ENCODE measurements at regions not wholly inside any gene's neighbourhood (a gene's known extent, or its start where the extent isn't known, plus 50 kb on each side); places are given as distances from the start of the nearest gene placed in this dataset.

DNA sequence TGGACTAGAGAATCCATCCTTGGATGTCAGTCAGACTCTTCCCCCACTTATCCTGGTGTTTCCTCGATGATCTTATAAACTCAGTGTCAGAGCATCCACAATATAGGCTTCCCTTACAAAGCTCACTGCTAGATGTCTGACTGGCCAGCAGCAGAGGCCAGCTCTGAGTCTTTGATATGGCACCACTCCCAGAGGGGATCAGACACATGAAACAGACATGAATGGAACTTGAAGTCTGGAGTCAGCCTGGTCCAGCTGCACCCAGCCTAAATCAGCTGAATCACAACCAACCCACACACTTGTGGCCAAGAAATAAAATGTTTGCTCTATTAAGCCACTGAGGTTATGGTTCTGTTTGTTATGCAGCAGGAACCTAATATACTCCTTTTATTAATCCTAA, 129.6 kb upstream of the MED14 start:
- TF ChIP-seq, protein P1, sequence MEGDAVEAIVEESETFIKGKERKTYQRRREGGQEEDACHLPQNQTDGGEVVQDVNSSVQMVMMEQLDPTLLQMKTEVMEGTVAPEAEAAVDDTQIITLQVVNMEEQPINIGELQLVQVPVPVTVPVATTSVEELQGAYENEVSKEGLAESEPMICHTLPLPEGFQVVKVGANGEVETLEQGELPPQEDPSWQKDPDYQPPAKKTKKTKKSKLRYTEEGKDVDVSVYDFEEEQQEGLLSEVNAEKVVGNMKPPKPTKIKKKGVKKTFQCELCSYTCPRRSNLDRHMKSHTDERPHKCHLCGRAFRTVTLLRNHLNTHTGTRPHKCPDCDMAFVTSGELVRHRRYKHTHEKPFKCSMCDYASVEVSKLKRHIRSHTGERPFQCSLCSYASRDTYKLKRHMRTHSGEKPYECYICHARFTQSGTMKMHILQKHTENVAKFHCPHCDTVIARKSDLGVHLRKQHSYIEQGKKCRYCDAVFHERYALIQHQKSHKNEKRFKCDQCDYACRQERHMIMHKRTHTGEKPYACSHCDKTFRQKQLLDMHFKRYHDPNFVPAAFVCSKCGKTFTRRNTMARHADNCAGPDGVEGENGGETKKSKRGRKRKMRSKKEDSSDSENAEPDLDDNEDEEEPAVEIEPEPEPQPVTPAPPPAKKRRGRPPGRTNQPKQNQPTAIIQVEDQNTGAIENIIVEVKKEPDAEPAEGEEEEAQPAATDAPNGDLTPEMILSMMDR (tag by site-specific recombination; IDR thresholded peaks at IDR 0.05) = no peak
- TF ChIP-seq ZNF561 (tag by site-specific recombination; IDR thresholded peaks at IDR 0.05; ENCODE audit: borderline replicate concordance) (no peak), WT1 (tag by site-specific recombination; IDR thresholded peaks at IDR 0.05) (no peak), SALL2 (tag by site-specific recombination; IDR thresholded peaks at IDR 0.05; ENCODE audit: borderline replicate concordance) (no peak), TRIM28 (IDR thresholded peaks at IDR 0.05; ENCODE audit: borderline replicate concordance, low read length) (no peak), ZNF138 (tag by site-specific recombination; IDR thresholded peaks at IDR 0.05; ENCODE audit: borderline replicate concordance) (no peak)
- TF ChIP-seq, protein P2, sequence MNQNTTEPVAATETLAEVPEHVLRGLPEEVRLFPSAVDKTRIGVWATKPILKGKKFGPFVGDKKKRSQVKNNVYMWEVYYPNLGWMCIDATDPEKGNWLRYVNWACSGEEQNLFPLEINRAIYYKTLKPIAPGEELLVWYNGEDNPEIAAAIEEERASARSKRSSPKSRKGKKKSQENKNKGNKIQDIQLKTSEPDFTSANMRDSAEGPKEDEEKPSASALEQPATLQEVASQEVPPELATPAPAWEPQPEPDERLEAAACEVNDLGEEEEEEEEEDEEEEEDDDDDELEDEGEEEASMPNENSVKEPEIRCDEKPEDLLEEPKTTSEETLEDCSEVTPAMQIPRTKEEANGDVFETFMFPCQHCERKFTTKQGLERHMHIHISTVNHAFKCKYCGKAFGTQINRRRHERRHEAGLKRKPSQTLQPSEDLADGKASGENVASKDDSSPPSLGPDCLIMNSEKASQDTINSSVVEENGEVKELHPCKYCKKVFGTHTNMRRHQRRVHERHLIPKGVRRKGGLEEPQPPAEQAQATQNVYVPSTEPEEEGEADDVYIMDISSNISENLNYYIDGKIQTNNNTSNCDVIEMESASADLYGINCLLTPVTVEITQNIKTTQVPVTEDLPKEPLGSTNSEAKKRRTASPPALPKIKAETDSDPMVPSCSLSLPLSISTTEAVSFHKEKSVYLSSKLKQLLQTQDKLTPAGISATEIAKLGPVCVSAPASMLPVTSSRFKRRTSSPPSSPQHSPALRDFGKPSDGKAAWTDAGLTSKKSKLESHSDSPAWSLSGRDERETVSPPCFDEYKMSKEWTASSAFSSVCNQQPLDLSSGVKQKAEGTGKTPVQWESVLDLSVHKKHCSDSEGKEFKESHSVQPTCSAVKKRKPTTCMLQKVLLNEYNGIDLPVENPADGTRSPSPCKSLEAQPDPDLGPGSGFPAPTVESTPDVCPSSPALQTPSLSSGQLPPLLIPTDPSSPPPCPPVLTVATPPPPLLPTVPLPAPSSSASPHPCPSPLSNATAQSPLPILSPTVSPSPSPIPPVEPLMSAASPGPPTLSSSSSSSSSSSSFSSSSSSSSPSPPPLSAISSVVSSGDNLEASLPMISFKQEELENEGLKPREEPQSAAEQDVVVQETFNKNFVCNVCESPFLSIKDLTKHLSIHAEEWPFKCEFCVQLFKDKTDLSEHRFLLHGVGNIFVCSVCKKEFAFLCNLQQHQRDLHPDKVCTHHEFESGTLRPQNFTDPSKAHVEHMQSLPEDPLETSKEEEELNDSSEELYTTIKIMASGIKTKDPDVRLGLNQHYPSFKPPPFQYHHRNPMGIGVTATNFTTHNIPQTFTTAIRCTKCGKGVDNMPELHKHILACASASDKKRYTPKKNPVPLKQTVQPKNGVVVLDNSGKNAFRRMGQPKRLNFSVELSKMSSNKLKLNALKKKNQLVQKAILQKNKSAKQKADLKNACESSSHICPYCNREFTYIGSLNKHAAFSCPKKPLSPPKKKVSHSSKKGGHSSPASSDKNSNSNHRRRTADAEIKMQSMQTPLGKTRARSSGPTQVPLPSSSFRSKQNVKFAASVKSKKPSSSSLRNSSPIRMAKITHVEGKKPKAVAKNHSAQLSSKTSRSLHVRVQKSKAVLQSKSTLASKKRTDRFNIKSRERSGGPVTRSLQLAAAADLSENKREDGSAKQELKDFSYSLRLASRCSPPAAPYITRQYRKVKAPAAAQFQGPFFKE (tag by site-specific recombination; IDR thresholded peaks at IDR 0.05; ENCODE audit: borderline replicate concordance) = no peak

All from HEK293 (cell line).